ENCODE measurements at regions not wholly inside any gene's neighbourhood (a gene's known extent, or its start where the extent isn't known, plus 50 kb on each side); places are given as distances from the start of the nearest gene placed in this dataset.

DNA sequence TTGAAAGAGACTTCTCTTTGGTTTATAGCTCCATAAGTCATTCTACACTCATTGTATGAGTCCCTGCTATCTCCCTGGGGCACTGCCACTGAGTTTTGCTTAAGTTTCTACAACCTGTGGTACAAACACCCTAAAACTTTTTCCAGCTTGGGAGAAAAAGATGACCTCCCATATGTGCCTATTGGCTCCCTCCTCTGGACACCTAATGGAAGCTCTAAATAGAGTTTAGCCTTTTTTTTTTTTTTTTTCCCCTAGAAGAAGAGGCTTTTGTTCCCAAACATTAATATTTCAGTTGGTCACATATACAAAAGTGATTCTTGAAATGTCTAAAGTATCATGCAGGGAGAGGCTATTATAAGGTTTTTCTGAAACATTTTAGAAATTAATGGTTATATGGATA is 547.2 kb upstream of the TMEFF2 start:
- Histone ChIP-seq H3K9me3 (no peaks in the 10 kb centered on the region), H3K27ac (no peak overlapping the region), H3K27me3 (no peaks in the 10 kb centered on the region), H3K4me1 (no peaks in the 10 kb centered on the region), H3K36me3 (no peaks in the 10 kb centered on the region), H3K4me3 (replicated peaks in 1 of 3) (no peak overlapping the region)
- no peak for DNase-seq
- intact Hi-C loops (cut with DNase I) = no loop called here
- TF ChIP-seq CTCF (IDR thresholded peaks at IDR 0.05) = no peak
- TF ChIP-seq POLR2A (IDR thresholded peaks at IDR 0.05) = no peak

DNA sequence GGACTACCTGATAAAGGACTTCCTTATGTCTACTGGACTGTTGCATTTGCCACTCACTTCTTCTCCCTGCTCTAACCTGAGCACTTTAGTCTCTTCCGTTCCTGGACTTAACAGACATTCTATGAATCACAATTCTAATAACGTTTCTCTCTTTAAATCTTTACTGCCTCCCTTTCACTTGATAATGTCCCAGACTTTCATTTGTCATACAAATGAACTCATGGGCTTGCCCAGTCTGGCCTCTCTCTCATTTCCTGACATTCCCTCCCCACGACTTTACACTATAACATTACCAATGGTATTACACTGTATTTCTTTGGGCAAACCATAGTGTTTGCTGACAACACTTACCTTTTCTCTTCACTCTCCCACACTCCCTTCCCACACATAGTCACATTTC is 540.7 kb upstream of the TMEFF2 start:
- no peak for DNase-seq
- 85 to 86% methylated on average over 3 of the region's 3 CpGs for WGBS, 2 donors
- H3K4me1 ChIP-seq = no peaks in the 10 kb centered on the region
- no peaks in the 10 kb centered on the region for H3K9me3 ChIP-seq
- no peak overlapping the region for H3K4me3 ChIP-seq (replicated peaks in 1 of 3)
- H3K36me3 ChIP-seq = no peaks in the 10 kb centered on the region
- no peak for TF ChIP-seq CTCF (IDR thresholded peaks at IDR 0.05)
- no peak for TF ChIP-seq POLR2A (IDR thresholded peaks at IDR 0.05)
- no peak overlapping the region for H3K27ac ChIP-seq
- intact Hi-C loops (cut with DNase I) = no loop called here
- no peaks in the 10 kb centered on the region for H3K27me3 ChIP-seq

DNA sequence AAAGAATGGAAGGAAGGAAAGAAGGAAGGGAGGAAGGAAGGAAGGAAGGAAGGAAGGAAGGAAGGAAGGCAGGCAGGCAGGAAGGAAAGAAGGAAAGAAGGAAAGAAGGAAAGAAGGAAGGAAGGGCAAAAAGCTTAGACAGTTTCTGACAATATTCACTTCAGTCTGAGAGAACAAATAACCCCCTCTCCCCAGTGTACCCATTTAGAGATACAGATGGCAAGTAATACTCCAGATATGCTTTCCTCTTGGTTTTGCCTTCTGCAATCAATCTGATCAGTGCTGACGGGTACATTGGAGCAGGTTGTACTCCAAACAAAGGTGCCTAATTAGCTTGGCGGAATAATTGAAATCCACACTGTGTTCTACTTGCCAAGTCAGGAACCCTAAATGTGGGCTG is 534.6 kb upstream of the TMEFF2 start:
- 98 to 100% methylated on average over 2 of the region's 2 CpGs for WGBS, 2 donors
- no peak for DNase-seq
- intact Hi-C loops (cut with DNase I) = no loop called here
- Histone ChIP-seq H3K4me1 (no peaks in the 10 kb centered on the region), H3K36me3 (no peaks in the 10 kb centered on the region), H3K9me3 (no peaks in the 10 kb centered on the region), H3K27me3 (no peaks in the 10 kb centered on the region), H3K4me3 (replicated peaks in 1 of 3) (no peak overlapping the region), H3K27ac (no peak overlapping the region)
- TF ChIP-seq POLR2A (IDR thresholded peaks at IDR 0.05) (no peak), CTCF (IDR thresholded peaks at IDR 0.05) (no peak)

DNA sequence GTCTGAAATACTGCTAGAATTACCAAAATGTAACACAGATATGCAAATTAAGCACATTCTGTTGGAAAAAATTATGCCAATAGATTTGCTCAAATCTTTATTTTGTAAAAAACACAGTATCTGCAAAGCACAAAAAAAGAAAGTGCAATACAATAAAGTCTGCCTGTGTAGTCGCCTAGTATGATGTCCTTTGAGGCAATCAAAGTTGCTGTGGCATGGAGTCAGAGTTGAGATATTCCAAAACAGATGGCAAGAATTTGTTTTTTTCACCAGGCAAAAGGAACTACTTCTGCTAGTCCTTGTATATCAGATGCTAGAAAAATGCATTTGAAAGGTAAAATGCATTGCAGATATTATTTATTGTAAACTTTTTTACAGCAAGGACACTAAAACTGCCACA is 531.3 kb upstream of the TMEFF2 start:
- no peaks in the 10 kb centered on the region for H3K4me1 ChIP-seq
- intact Hi-C loops (cut with DNase I) = no loop called here

GRCh38 chr2:192719629-192720028 is 524.9 kb upstream of the TMEFF2 start:
- Histone ChIP-seq H3K27me3 (no peaks in the 10 kb centered on the region), H3K36me3 (no peaks in the 10 kb centered on the region), H3K4me1 (no peaks in the 10 kb centered on the region), H3K9me3 (no peaks in the 10 kb centered on the region), H3K4me3 (replicated peaks in 1 of 3) (no peak overlapping the region), H3K27ac (no peak overlapping the region)
- no peak for TF ChIP-seq POLR2A (IDR thresholded peaks at IDR 0.05)
- no peak for TF ChIP-seq CTCF (IDR thresholded peaks at IDR 0.05)
- DNase-seq = no peak
- intact Hi-C loops (cut with DNase I) = no loop called here

More for the DNA sequence above, 531.3 kb upstream of the TMEFF2 start:
- Histone ChIP-seq H3K4me3 (replicated peaks in 1 of 3) (no peak overlapping the region), H3K27ac (no peak overlapping the region), H3K27me3 (no peaks in the 10 kb centered on the region), H3K9me3 (no peaks in the 10 kb centered on the region), H3K36me3 (no peaks in the 10 kb centered on the region)
- WGBS, 2 donors = 69 to 79% methylated on average over 1 of the region's 1 CpG
- no peak for TF ChIP-seq CTCF (IDR thresholded peaks at IDR 0.05)
- TF ChIP-seq POLR2A (IDR thresholded peaks at IDR 0.05) = no peak
- no peak for DNase-seq
